ENCODE measurements at regions not wholly inside any gene's neighbourhood (a gene's known extent, or its start where the extent isn't known, plus 50 kb on each side); places are given as distances from the start of the nearest gene placed in this dataset.

- H3K27ac ChIP-seq: no peak overlapping the region
- H3K36me3 ChIP-seq: no peaks in the 10 kb centered on the region
- H3K9me3 ChIP-seq: no peaks in the 10 kb centered on the region
- TF ChIP-seq CTCF (IDR thresholded peaks at IDR 0.05) (no peak), POLR2A (IDR thresholded peaks at IDR 0.05) (no peak)
- no peak for DNase-seq
- no peaks in the 10 kb centered on the region for H3K27me3 ChIP-seq
- H3K4me3 ChIP-seq: no peak overlapping the region
- no peaks in the 10 kb centered on the region for H3K4me1 ChIP-seq
Observed at GRCh38 chr12:100698518-100698917, 96.1 kb upstream of the ANO4 start.

GRCh38 chr12:100699209-100699608, 95.4 kb upstream of the ANO4 start:
- H3K27ac ChIP-seq: no peak overlapping the region
- H3K4me3 ChIP-seq: no peak overlapping the region
- DNase-seq: no peak
- no peaks in the 10 kb centered on the region for H3K4me1 ChIP-seq
- TF ChIP-seq POLR2A (IDR thresholded peaks at IDR 0.05): no peak
- no peaks in the 10 kb centered on the region for H3K9me3 ChIP-seq
- H3K36me3 ChIP-seq: no peaks in the 10 kb centered on the region
- H3K27me3 ChIP-seq: no peaks in the 10 kb centered on the region

GRCh38 chr12:100703337-100703736, 91.2 kb upstream of the ANO4 start:
- Histone ChIP-seq H3K27ac (no peak overlapping the region), H3K4me1 (no peaks in the 10 kb centered on the region), H3K27me3 (no peaks in the 10 kb centered on the region), H3K4me3 (no peak overlapping the region), H3K9me3 (no peaks in the 10 kb centered on the region), H3K36me3 (no peaks in the 10 kb centered on the region)
- no peak for DNase-seq
- no peak for TF ChIP-seq CTCF (IDR thresholded peaks at IDR 0.05)
- TF ChIP-seq POLR2A (IDR thresholded peaks at IDR 0.05): no peak

GRCh38 chr12:100703868-100704267, 90.7 kb upstream of the ANO4 start:
- Histone ChIP-seq H3K4me1 (no peaks in the 10 kb centered on the region), H3K36me3 (no peaks in the 10 kb centered on the region), H3K27me3 (no peaks in the 10 kb centered on the region), H3K9me3 (no peaks in the 10 kb centered on the region), H3K4me3 (no peak overlapping the region), H3K27ac (no peak overlapping the region)
- no peak for TF ChIP-seq POLR2A (IDR thresholded peaks at IDR 0.05)
- DNase-seq: no peak

GRCh38 chr12:100706033-100706432, 88.5 kb upstream of the ANO4 start:
- H3K27ac ChIP-seq: no peak overlapping the region
- H3K36me3 ChIP-seq: no peaks in the 10 kb centered on the region
- no peaks in the 10 kb centered on the region for H3K4me1 ChIP-seq
- H3K27me3 ChIP-seq: no peaks in the 10 kb centered on the region
- TF ChIP-seq POLR2A (IDR thresholded peaks at IDR 0.05): no peak
- TF ChIP-seq CTCF (IDR thresholded peaks at IDR 0.05): no peak
- H3K9me3 ChIP-seq: no peaks in the 10 kb centered on the region
- no peak for DNase-seq
- no peak overlapping the region for H3K4me3 ChIP-seq

- no peaks in the 10 kb centered on the region for H3K36me3 ChIP-seq
- TF ChIP-seq POLR2A (IDR thresholded peaks at IDR 0.05) (no peak), CTCF (IDR thresholded peaks at IDR 0.05) (no peak)
- H3K27ac ChIP-seq: no peak overlapping the region
- DNase-seq: no peak
- no peak overlapping the region for H3K4me3 ChIP-seq
- no peaks in the 10 kb centered on the region for H3K27me3 ChIP-seq
- no peaks in the 10 kb centered on the region for H3K9me3 ChIP-seq
- no peaks in the 10 kb centered on the region for H3K4me1 ChIP-seq
Observed at GRCh38 chr12:100708591-100708990, 86.0 kb upstream of the ANO4 start.
